Endothelial cell (in vitro differentiated cells): ENCODE measurements at regions not wholly inside any gene's neighbourhood (a gene's known extent, or its start where the extent isn't known, plus 50 kb on each side); places are given as distances from the start of the nearest gene placed in this dataset.

ENCODE experiments used
- DNase-seq: peaks from one replicate; pipeline ENCODE4 v3.0.0; 2021; ENCODE audit warnings: low spot score
- H3K27ac Mint-ChIP-seq: one replicate; pipeline ENCODE4 v1.8.0; 2021; ENCODE audit warnings: mixed read lengths, inconsistent platforms; ENCODE audit not compliant: unreplicated experiment
- H3K27me3 Mint-ChIP-seq: one replicate; pipeline ENCODE4 v1.8.0; 2021; ENCODE audit warnings: mild to moderate bottlenecking, moderate library complexity, mixed read lengths, inconsistent platforms; ENCODE audit not compliant: unreplicated experiment
- H3K36me3 Mint-ChIP-seq: one replicate; pipeline ENCODE4 v1.8.0; 2021; ENCODE audit warnings: mild to moderate bottlenecking, low read depth, mixed read lengths, inconsistent platforms; ENCODE audit not compliant: unreplicated experiment
- H3K4me1 Mint-ChIP-seq: one replicate; pipeline ENCODE4 v1.8.0; 2021; ENCODE audit warnings: mild to moderate bottlenecking, mixed read lengths, inconsistent platforms; ENCODE audit not compliant: unreplicated experiment
- H3K4me3 Mint-ChIP-seq: one replicate; pipeline ENCODE4 v1.8.0; 2021; ENCODE audit warnings: mild to moderate bottlenecking, mixed read lengths, inconsistent platforms; ENCODE audit not compliant: unreplicated experiment
- H3K9me3 Mint-ChIP-seq: one replicate; pipeline ENCODE4 v1.8.0; 2021; ENCODE audit warnings: mixed read lengths, inconsistent platforms; ENCODE audit not compliant: unreplicated experiment
- CTCF ChIP-seq: fragments of 200-600 bp; sonication (generic); IDR thresholded peaks from one replicate; pipeline ENCODE4 v1.5.0; 2021; ENCODE audit warnings: antibody characterized with exemption; ENCODE audit not compliant: unreplicated experiment

DNA sequence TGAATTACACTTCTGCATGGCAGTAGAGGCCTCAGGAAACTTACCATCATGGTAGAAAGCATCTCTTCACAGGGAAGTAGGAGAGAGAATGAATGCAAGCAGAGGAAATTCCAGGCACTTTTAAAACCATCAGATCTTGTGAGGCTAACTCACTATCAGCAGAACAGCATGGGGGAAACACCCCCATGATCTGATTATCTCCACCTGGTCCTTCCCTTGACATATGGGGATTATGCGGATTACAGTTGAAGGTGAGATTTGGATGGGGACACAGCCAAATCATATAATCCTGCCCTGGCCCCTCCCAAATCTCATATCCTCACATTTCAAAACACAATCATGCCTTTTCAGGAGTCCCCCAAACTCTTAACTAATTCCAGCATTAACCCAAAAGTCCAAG, 691.1 kb downstream of the SI start:
- no peak overlapping the region for H3K27ac Mint-ChIP-seq
- H3K9me3 Mint-ChIP-seq: no peaks in the 10 kb centered on the region
- no peak for TF ChIP-seq CTCF
- no peaks in the 10 kb centered on the region for H3K4me1 Mint-ChIP-seq
- DNase-seq: no peak
- no peaks in the 10 kb centered on the region for H3K36me3 Mint-ChIP-seq
- no peaks in the 10 kb centered on the region for H3K27me3 Mint-ChIP-seq
- H3K4me3 Mint-ChIP-seq: no peak overlapping the region

DNA sequence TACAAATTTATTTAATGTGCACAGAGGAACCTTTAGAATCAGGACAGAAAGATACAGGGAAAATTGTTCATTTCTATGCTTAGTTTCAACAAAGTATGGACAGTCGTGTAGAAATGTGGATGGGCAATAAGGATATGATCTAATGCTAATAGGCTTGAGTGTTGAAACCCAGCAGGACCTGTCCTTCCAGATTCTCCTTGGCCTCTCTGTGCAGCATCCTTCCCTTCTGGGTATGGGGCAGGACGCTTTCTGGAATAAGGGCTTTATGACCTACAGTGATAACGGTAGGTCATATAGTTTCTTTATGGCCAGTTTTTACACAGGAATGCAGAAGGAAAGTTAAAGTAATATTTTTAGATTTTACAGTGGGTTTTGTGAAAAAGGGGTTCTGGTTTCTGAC, 698.1 kb downstream of the SI start:
- no peak for TF ChIP-seq CTCF
- no peak for DNase-seq
- no peaks in the 10 kb centered on the region for H3K9me3 Mint-ChIP-seq

GRCh38 chr3:164377466-164377865, 700.8 kb downstream of the SI start:
- no peaks in the 10 kb centered on the region for H3K9me3 Mint-ChIP-seq
- TF ChIP-seq CTCF: no peak
- no peaks in the 10 kb centered on the region for H3K4me1 Mint-ChIP-seq
- no peaks in the 10 kb centered on the region for H3K27me3 Mint-ChIP-seq
- H3K27ac Mint-ChIP-seq: no peak overlapping the region
- H3K36me3 Mint-ChIP-seq: no peaks in the 10 kb centered on the region
- H3K4me3 Mint-ChIP-seq: no peak overlapping the region
- DNase-seq: no peak

More for the DNA sequence above, 698.1 kb downstream of the SI start:
- Mint-ChIP-seq H3K27me3 (no peaks in the 10 kb centered on the region), H3K4me3 (no peak overlapping the region), H3K36me3 (no peaks in the 10 kb centered on the region), H3K4me1 (no peaks in the 10 kb centered on the region), H3K27ac (no peak overlapping the region)

DNA sequence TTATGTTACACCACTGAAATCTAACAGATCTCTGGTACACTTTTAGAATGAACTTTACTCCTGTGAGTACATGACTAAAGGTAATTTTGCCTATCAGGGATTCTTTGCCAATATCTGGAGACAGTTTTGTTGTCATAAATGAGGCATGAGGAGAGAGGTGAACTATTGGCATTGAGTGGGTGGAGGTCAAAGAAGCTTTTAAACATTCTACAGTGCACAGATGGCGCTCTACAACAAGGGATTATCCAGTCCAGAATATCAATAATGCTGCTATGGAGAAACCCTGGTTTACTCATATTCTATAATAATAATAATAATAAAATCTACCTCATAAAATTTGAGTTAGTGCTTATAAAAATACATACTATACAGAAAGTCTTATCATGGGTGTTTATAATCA, 702.3 kb downstream of the SI start:
- Mint-ChIP-seq H3K9me3 (no peaks in the 10 kb centered on the region), H3K4me3 (no peak overlapping the region), H3K36me3 (no peaks in the 10 kb centered on the region), H3K4me1 (no peaks in the 10 kb centered on the region), H3K27ac (no peak overlapping the region), H3K27me3 (no peaks in the 10 kb centered on the region)
- DNase-seq: no peak
- no peak for TF ChIP-seq CTCF

DNA sequence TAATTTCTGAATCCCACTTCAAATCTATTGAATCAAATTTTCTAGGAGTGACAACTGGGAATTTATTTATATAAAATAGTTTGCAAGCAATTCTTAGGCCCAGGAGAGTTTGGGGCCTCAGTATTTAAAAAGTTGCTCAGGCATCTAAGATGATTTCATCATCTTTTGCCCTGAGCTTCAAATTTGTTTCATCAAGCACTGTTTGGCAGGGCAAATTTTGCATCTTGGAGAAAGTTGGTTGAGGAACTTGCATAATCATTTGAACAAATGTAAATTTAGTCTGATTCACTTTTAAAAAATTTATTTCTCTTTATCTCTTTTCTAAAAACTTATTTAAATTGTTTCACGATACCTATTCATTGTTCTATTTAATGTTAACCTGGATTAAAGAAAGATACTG, 702.8 kb downstream of the SI start:
- H3K36me3 Mint-ChIP-seq: no peaks in the 10 kb centered on the region
- no peaks in the 10 kb centered on the region for H3K9me3 Mint-ChIP-seq
- H3K27ac Mint-ChIP-seq: no peak overlapping the region
- no peaks in the 10 kb centered on the region for H3K27me3 Mint-ChIP-seq
- DNase-seq: no peak
- H3K4me3 Mint-ChIP-seq: no peak overlapping the region
- no peaks in the 10 kb centered on the region for H3K4me1 Mint-ChIP-seq
- TF ChIP-seq CTCF: no peak
